GM12892 (cell line): ENCODE measurements at regions not wholly inside any gene's neighbourhood (a gene's known extent, or its start where the extent isn't known, plus 50 kb on each side); places are given as distances from the start of the nearest gene placed in this dataset.

ENCODE experiments used
- POLR2A ChIP-seq: IDR thresholded peaks from 2 replicates; pipeline ENCODE4 v1.6.1; 2011; ENCODE audit warnings: low read depth, low read length, control low read depth
- POLR2AphosphoS5 ChIP-seq: IDR thresholded peaks from 2 replicates; pipeline ENCODE4 v1.6.1; 2011; ENCODE audit warnings: low read depth, low read length, control low read depth
- TAF1 ChIP-seq: IDR thresholded peaks from 2 replicates; pipeline ENCODE4 v1.6.1; 2011; ENCODE audit warnings: low read depth, mild to moderate bottlenecking, control low read depth, low read length, borderline replicate concordance

- TF ChIP-seq POLR2A (no peak), POLR2AphosphoS5 (no peak), TAF1 (no peak)
These were observed 382.9 kb downstream of the TFEC start for GRCh38 chr7:115647712-115648111.
